Caco-2 (cell line): ENCODE measurements at regions not wholly inside any gene's neighbourhood (a gene's known extent, or its start where the extent isn't known, plus 50 kb on each side); places are given as distances from the start of the nearest gene placed in this dataset.

ENCODE experiments used
- BruUV-seq: library from RNA; stranded (reverse); fragments of 400-500 nt; replicated peaks from 2 replicates; lab custom pipeline; 2021; lab: Mats Ljungman, UMichigan
- CTCF ChIA-PET: fragments of 300-600 bp; sonication (Branson Sonifier 250); formaldehyde crosslinking; loops from one replicate; lab custom pipeline; 2022; ENCODE audit warnings: antibody characterized with exemption; lab: Charles Lee
- POLR2A ChIA-PET: fragments of 300-600 bp; sonication (Branson Sonifier 250); formaldehyde crosslinking; loops from one replicate; lab custom pipeline; 2022; ENCODE audit warnings: antibody characterized with exemption; lab: Charles Lee
- DNase-seq, 2 experiments: peaks; one replicate each; pipeline versions ENCODE4 v3.0.0 to v3.0.0-alpha.2; 2020 to 2022
- H3K27me3 ChIP-seq: replicated peaks from 2 replicates; pipeline ENCODE4 v1.6.0; 2011; ENCODE audit warnings: low read length; ENCODE audit not compliant: control insufficient read depth, insufficient read depth
- H3K36me3 ChIP-seq: 2 replicates; pipeline ENCODE4 v1.5.1; 2011; ENCODE audit warnings: low read length; ENCODE audit not compliant: control insufficient read depth, insufficient read depth
- H3K4me1 ChIP-seq: fragments of 250-450 bp; sonication (Bioruptor Pico); 2 replicates; pipeline ENCODE4 v1.5.1; 2020; ENCODE audit warnings: mild to moderate bottlenecking
- H3K4me3 ChIP-seq: 2 replicates; pipeline ENCODE4 v1.5.1; 2011; ENCODE audit warnings: low read depth, mild to moderate bottlenecking, control low read depth, low read length
- H3K9me3 ChIP-seq: fragments of 250-450 bp; sonication (Bioruptor Pico); 2 replicates; pipeline ENCODE4 v1.5.1; 2020; ENCODE audit warnings: mild to moderate bottlenecking, moderate library complexity
- H3K27ac Mint-ChIP-seq: one replicate; pipeline ENCODE4 v1.8.0; 2022; ENCODE audit warnings: mixed read lengths; ENCODE audit not compliant: unreplicated experiment
- H3K27me3 Mint-ChIP-seq: one replicate; pipeline ENCODE4 v1.8.0; 2022; ENCODE audit warnings: mixed read lengths; ENCODE audit not compliant: insufficient read depth, unreplicated experiment
- H3K36me3 Mint-ChIP-seq: one replicate; pipeline ENCODE4 v1.8.0; 2022; ENCODE audit warnings: mild to moderate bottlenecking, mixed read lengths; ENCODE audit not compliant: insufficient read depth, unreplicated experiment
- H3K4me1 Mint-ChIP-seq: one replicate; pipeline ENCODE4 v1.8.0; 2022; ENCODE audit warnings: low read depth, mixed read lengths; ENCODE audit not compliant: unreplicated experiment
- H3K4me3 Mint-ChIP-seq: one replicate; pipeline ENCODE4 v1.8.0; 2022; ENCODE audit warnings: mild to moderate bottlenecking, moderate library complexity, mixed read lengths; ENCODE audit not compliant: unreplicated experiment
- H3K9me3 Mint-ChIP-seq: one replicate; pipeline ENCODE4 v1.8.0; 2022; ENCODE audit warnings: mixed read lengths; ENCODE audit not compliant: unreplicated experiment
- CTCF ChIP-seq, 2 experiments: fragments of 200-600 bp in 1 of 2; IDR thresholded peaks; 1 replicate in 1 of 2; 2 replicates in 1 of 2; pipeline versions ENCODE4 v1.5.1 to v1.8.0; 2011 to 2022; ENCODE audit warnings: antibody characterized with exemption in 1 of 2, control low read depth in 1 of 2, inconsistent platforms in 1 of 2, low read depth in 1 of 2, low read length in 1 of 2, mild to moderate bottlenecking in 1 of 2, moderate library complexity in 1 of 2; ENCODE audit not compliant: insufficient read depth in 1 of 2, severe bottlenecking in 1 of 2, unreplicated experiment in 1 of 2
- intact Hi-C: fragments of 100-400 bp; cut with micrococcal nuclease; formaldehyde crosslinking; loops from one replicate; pipeline ENCODE4 v1.10.0; 2022; ENCODE audit not compliant: unreplicated experiment

GRCh38 chr2:81853341-81853740, 1548.8 kb upstream of the LRRTM1 start:
- no peak for TF ChIP-seq CTCF (IDR thresholded peaks at IDR 0.05; ENCODE audit: insufficient read depth in 1 of 2, low read depth in 1 of 2, low read length in 1 of 2, severe bottlenecking in 1 of 2, unreplicated experiment in 1 of 2)
- POLR2A ChIA-PET, result no interaction called here
- Histone ChIP-seq H3K9me3 (no peaks in the 10 kb centered on the region), H3K4me3 (no peak overlapping the region), H3K4me1 (no peaks in the 10 kb centered on the region), H3K36me3 (no peaks in the 10 kb centered on the region), H3K27me3 (no peaks in the 10 kb centered on the region)
- CTCF ChIA-PET, result no interaction called here
- no peaks in the 10 kb centered on the region for H3K9me3 Mint-ChIP-seq
- no peaks in the 10 kb centered on the region for H3K36me3 Mint-ChIP-seq
- no peak for DNase-seq
- H3K4me1 Mint-ChIP-seq, result no peaks in the 10 kb centered on the region
- no peak overlapping the region for H3K27ac Mint-ChIP-seq
- no peaks in the 10 kb centered on the region for H3K27me3 Mint-ChIP-seq
- no peak overlapping the region for H3K4me3 Mint-ChIP-seq
- no TSS peak for BruUV-seq
- intact Hi-C loops, result no loop called here

GRCh38 chr2:81852651-81853050, 1548.1 kb upstream of the LRRTM1 start:
- intact Hi-C loops, result no loop called here
- CTCF ChIA-PET, result no interaction called here
- Histone ChIP-seq H3K9me3 (no peaks in the 10 kb centered on the region), H3K4me3 (no peak overlapping the region), H3K4me1 (no peaks in the 10 kb centered on the region), H3K27me3 (no peaks in the 10 kb centered on the region), H3K36me3 (no peaks in the 10 kb centered on the region)
- Mint-ChIP-seq H3K36me3 (no peaks in the 10 kb centered on the region), H3K27ac (no peak overlapping the region), H3K9me3 (no peaks in the 10 kb centered on the region), H3K4me1 (no peaks in the 10 kb centered on the region), H3K27me3 (no peaks in the 10 kb centered on the region), H3K4me3 (no peak overlapping the region)
- TF ChIP-seq CTCF (IDR thresholded peaks at IDR 0.05; ENCODE audit: insufficient read depth in 1 of 2, low read depth in 1 of 2, low read length in 1 of 2, severe bottlenecking in 1 of 2, unreplicated experiment in 1 of 2), result no peak
- DNase-seq, result no peak
- POLR2A ChIA-PET, result no interaction called here
- BruUV-seq, result no TSS peak

DNA sequence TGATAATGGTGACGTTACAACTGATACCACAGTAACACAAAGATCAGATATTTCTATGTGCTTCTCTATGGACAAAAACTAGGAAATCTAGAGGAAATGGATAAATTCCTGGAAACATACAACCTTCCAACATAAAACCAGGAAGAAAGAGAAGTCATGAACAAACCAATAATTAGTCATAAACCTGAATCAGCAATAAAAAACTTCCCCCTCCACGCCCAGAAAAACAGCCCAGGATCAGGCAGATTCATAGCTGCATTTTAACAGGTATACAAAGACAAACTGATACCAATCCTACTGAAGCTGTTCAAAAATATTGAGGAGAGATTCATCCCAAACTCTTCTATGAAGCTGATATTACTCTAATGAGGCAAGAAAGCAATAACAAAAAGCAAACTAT, 1535.2 kb upstream of the LRRTM1 start:
- Mint-ChIP-seq H3K27me3 (no peaks in the 10 kb centered on the region), H3K36me3 (no peaks in the 10 kb centered on the region), H3K27ac (no peak overlapping the region), H3K4me1 (no peaks in the 10 kb centered on the region), H3K4me3 (no peak overlapping the region), H3K9me3 (peaks cover 8% of the 10 kb centered on the region)
- Histone ChIP-seq H3K36me3 (no peaks in the 10 kb centered on the region), H3K9me3 (no peaks in the 10 kb centered on the region), H3K27me3 (no peaks in the 10 kb centered on the region), H3K4me1 (no peaks in the 10 kb centered on the region), H3K4me3 (no peak overlapping the region)
- BruUV-seq, result no TSS peak
- TF ChIP-seq CTCF (IDR thresholded peaks at IDR 0.05; ENCODE audit: insufficient read depth in 1 of 2, low read depth in 1 of 2, low read length in 1 of 2, severe bottlenecking in 1 of 2, unreplicated experiment in 1 of 2), result no peak
- CTCF ChIA-PET, result no interaction called here
- POLR2A ChIA-PET, result no interaction called here
- intact Hi-C loops, result no loop called here
- no peak for DNase-seq
